Erythroblast (primary cell): ENCODE measurements at regions not wholly inside any gene's neighbourhood (a gene's known extent, or its start where the extent isn't known, plus 50 kb on each side); places are given as distances from the start of the nearest gene placed in this dataset.

Experiments used
- DNase-seq, 2 experiments: peaks; one replicate each; lab custom pipeline; 2025; lab: John Stamatoyannopoulos, UW
- GATA1 ChIP-seq: IDR thresholded peaks from 2 replicates; pipeline ENCODE4 v1.6.1; 2011; ENCODE audit warnings: low read depth, mild to moderate bottlenecking, control low read depth, low read length, moderate library complexity
- POLR2A ChIP-seq: IDR thresholded peaks from 2 replicates; pipeline ENCODE4 v1.6.1; 2011; ENCODE audit warnings: mild to moderate bottlenecking, low read length

- no peak for DNase-seq
- TF ChIP-seq POLR2A: no peak
- no peak for TF ChIP-seq GATA1
These were observed 153.1 kb downstream of the PSMG1 start for GRCh38 chr21:39029900-39030884.

GRCh38 chr21:39029086-39029755 is 154.0 kb downstream of the PSMG1 start:
- DNase-seq: no peak
- TF ChIP-seq GATA1 (no peak), POLR2A (no peak)

- no peak for DNase-seq
- TF ChIP-seq GATA1 (no peak), POLR2A (no peak)
These were observed 158.1 kb downstream of the PSMG1 start for GRCh38 chr21:39025198-39025597.

GRCh38 chr21:39024538-39024937 is 158.7 kb downstream of the PSMG1 start:
- no peak for DNase-seq
- TF ChIP-seq GATA1 (no peak), POLR2A (no peak)

- no peak for DNase-seq
- no peak for TF ChIP-seq GATA1
- no peak for TF ChIP-seq POLR2A
These were observed 160.2 kb downstream of the PSMG1 start for GRCh38 chr21:39022863-39023693.

GRCh38 chr21:39022466-39022862 is 160.8 kb downstream of the PSMG1 start:
- TF ChIP-seq GATA1: no peak
- no peak for TF ChIP-seq POLR2A
- DNase-seq: no peak

GRCh38 chr21:39022035-39022434 is 161.2 kb downstream of the PSMG1 start:
- DNase-seq: no peak
- TF ChIP-seq GATA1 (no peak), POLR2A (no peak)

- TF ChIP-seq POLR2A (no peak), GATA1 (no peak)
- DNase-seq: no peak
These were observed 161.8 kb downstream of the PSMG1 start for GRCh38 chr21:39021478-39021832.

- DNase-seq: no peak
- TF ChIP-seq GATA1 (no peak), POLR2A (no peak)
These were observed 162.3 kb downstream of the PSMG1 start for GRCh38 chr21:39020751-39021477.

- no peak for DNase-seq
- TF ChIP-seq POLR2A (no peak), GATA1 (no peak)
These were observed 164.5 kb downstream of the PSMG1 start for GRCh38 chr21:39018730-39019129.

GRCh38 chr21:39016740-39017315 is 166.4 kb downstream of the PSMG1 start:
- no peak for DNase-seq
- TF ChIP-seq GATA1: no peak
- TF ChIP-seq POLR2A: no peak

- TF ChIP-seq GATA1: no peak
- no peak for TF ChIP-seq POLR2A
- no peak for DNase-seq
These were observed 168.5 kb downstream of the PSMG1 start for GRCh38 chr21:39014747-39015146.
